Mesenchymal stem cell (in vitro differentiated cells and primary cell): ENCODE measurements at regions not wholly inside any gene's neighbourhood (a gene's known extent, or its start where the extent isn't known, plus 50 kb on each side); places are given as distances from the start of the nearest gene placed in this dataset.

ENCODE experiments used
- DNase-seq: peaks from one replicate; pipeline ENCODE4 v3.0.0-alpha.2; 2013
- H2AFZ ChIP-seq: one replicate; pipeline ENCODE4 v1.6.1; 2013; ENCODE audit warnings: low read depth, mild to moderate bottlenecking, control low read depth, inconsistent platforms, low read length, moderate library complexity
- H2AK5ac ChIP-seq: 2 replicates; pipeline ENCODE4 v1.6.1; 2013; ENCODE audit warnings: low read length, moderate library complexity, mild to moderate bottlenecking, inconsistent platforms; ENCODE audit not compliant: severe bottlenecking
- H2BK120ac ChIP-seq: one replicate; pipeline ENCODE4 v1.6.1; 2013; ENCODE audit warnings: low read depth, mild to moderate bottlenecking, inconsistent platforms, low read length, moderate library complexity
- H2BK12ac ChIP-seq, 2 experiments: one replicate each; pipeline ENCODE4 v1.6.1; 2013; ENCODE audit warnings: inconsistent platforms in 2 of 2, low read length in 2 of 2, mild to moderate bottlenecking in 2 of 2, moderate library complexity in 2 of 2, control low read depth in 1 of 2
- H2BK15ac ChIP-seq: one replicate; pipeline ENCODE4 v1.6.1; 2013; ENCODE audit warnings: mild to moderate bottlenecking, low read depth, inconsistent platforms; ENCODE audit not compliant: poor library complexity, severe bottlenecking
- H2BK5ac ChIP-seq: 2 replicates; pipeline ENCODE4 v1.6.1; 2013; ENCODE audit warnings: low read depth, mild to moderate bottlenecking, low read length, control low read depth, inconsistent platforms; ENCODE audit not compliant: poor library complexity, severe bottlenecking
- H3K14ac ChIP-seq, 2 experiments: one replicate each; pipeline ENCODE4 v1.6.1; 2013; ENCODE audit warnings: inconsistent platforms in 2 of 2, low read length in 2 of 2, control low read depth in 1 of 2, mild to moderate bottlenecking in 1 of 2, moderate library complexity in 1 of 2
- H3K18ac ChIP-seq, 2 experiments: one replicate each; pipeline ENCODE4 v1.6.1; 2013; ENCODE audit warnings: inconsistent platforms in 2 of 2, low read length in 2 of 2, control low read depth in 1 of 2, low read depth in 1 of 2, mild to moderate bottlenecking in 1 of 2
- H3K23ac ChIP-seq, 2 experiments: one replicate each; pipeline ENCODE4 v1.6.1; 2013; ENCODE audit warnings: inconsistent platforms in 2 of 2, low read length in 2 of 2, mild to moderate bottlenecking in 2 of 2, moderate library complexity in 2 of 2, control low read depth in 1 of 2
- H3K27ac ChIP-seq: 2 replicates; pipeline ENCODE4 v1.5.1; 2013; ENCODE audit warnings: mild to moderate bottlenecking, moderate library complexity, low read length, control low read depth, inconsistent platforms; ENCODE audit not compliant: poor library complexity, severe bottlenecking
- H3K27me3 ChIP-seq, 2 experiments: 2 replicates each; pipeline versions ENCODE4 v1.6.1 to v1.7.0; 2013; ENCODE audit warnings: low read length in 2 of 2, mild to moderate bottlenecking in 2 of 2, moderate library complexity in 2 of 2, control low read depth in 1 of 2, inconsistent platforms in 1 of 2; ENCODE audit not compliant: control insufficient read depth in 1 of 2, insufficient read depth in 1 of 2
- H3K36me3 ChIP-seq, 2 experiments: 2 replicates each; pipeline versions ENCODE4 v1.6.1 to v1.7.0; 2013; ENCODE audit warnings: low read length in 2 of 2, control low read depth in 1 of 2, inconsistent platforms in 1 of 2, low read depth in 1 of 2, mild to moderate bottlenecking in 1 of 2; ENCODE audit not compliant: insufficient read depth in 2 of 2, control insufficient read depth in 1 of 2
- H3K4ac ChIP-seq, 2 experiments: one replicate each; pipeline ENCODE4 v1.6.1; 2013; ENCODE audit warnings: inconsistent platforms in 2 of 2, low read length in 2 of 2, mild to moderate bottlenecking in 2 of 2, moderate library complexity in 2 of 2, control low read depth in 1 of 2, low read depth in 1 of 2
- H3K4me1 ChIP-seq: 2 replicates; pipeline ENCODE4 v1.6.1; 2013; ENCODE audit warnings: low read depth, low read length, control low read depth; ENCODE audit not compliant: control insufficient read depth, insufficient read depth
- H3K4me2 ChIP-seq: 2 replicates; pipeline ENCODE4 v1.6.1; 2013; ENCODE audit warnings: low read length, mild to moderate bottlenecking, inconsistent platforms; ENCODE audit not compliant: poor library complexity, severe bottlenecking
- H3K4me3 ChIP-seq, 2 experiments: 2 replicates each; pipeline versions ENCODE4 v1.5.1 to v1.7.0; 2013; ENCODE audit warnings: low read length in 2 of 2, mild to moderate bottlenecking in 2 of 2, control low read depth in 1 of 2, low read depth in 1 of 2; ENCODE audit not compliant: insufficient read depth in 1 of 2
- H3K79me1 ChIP-seq: replicated peaks from 2 replicates; pipeline ENCODE4 v1.6.1; 2013; ENCODE audit warnings: mild to moderate bottlenecking, control low read depth, low read length, inconsistent platforms; ENCODE audit not compliant: poor library complexity, severe bottlenecking
- H3K9ac ChIP-seq: 2 replicates; pipeline ENCODE4 v1.7.0; 2013; ENCODE audit warnings: mild to moderate bottlenecking, low read length, moderate library complexity
- H3K9me3 ChIP-seq: 2 replicates; pipeline ENCODE4 v1.7.0; 2013; ENCODE audit warnings: mild to moderate bottlenecking, low read length; ENCODE audit not compliant: control insufficient read depth
- H4K8ac ChIP-seq: one replicate; pipeline ENCODE4 v1.6.1; 2013; ENCODE audit warnings: inconsistent platforms, mild to moderate bottlenecking, low read length, moderate library complexity
- H4K91ac ChIP-seq: one replicate; pipeline ENCODE4 v1.6.1; 2013; ENCODE audit warnings: mild to moderate bottlenecking, low read length, inconsistent platforms
- WGBS: methylation state at CpG from one replicate; pipeline ENCODE4 v1.1.7; 2013; ENCODE audit warnings: mixed read lengths; 5-methylcytosine and 5-hydroxymethylcytosine counted together

GRCh38 chr11:15565880-15566279 lies 451.2 kb downstream of the INSC start:
- H3K23ac ChIP-seq, result no peak overlapping the region
- H2BK15ac ChIP-seq, result no peak overlapping the region
- H3K79me1 ChIP-seq, result no peaks in the 10 kb centered on the region
- H3K4me1 ChIP-seq, result no peaks in the 10 kb centered on the region
- H2BK5ac ChIP-seq, result no peak overlapping the region
- 94% methylated on average over 7 of the region's 8 CpGs for WGBS
- H3K36me3 ChIP-seq, result no peaks in the 10 kb centered on the region
- H3K14ac ChIP-seq, result no peak overlapping the region
- H3K9ac ChIP-seq, result no peak overlapping the region
- H4K8ac ChIP-seq, result no peak overlapping the region
- no peaks in the 10 kb centered on the region for H3K27me3 ChIP-seq
- no peak for DNase-seq
- H3K18ac ChIP-seq, result no peak overlapping the region
- H2AK5ac ChIP-seq, result no peak overlapping the region
- H3K27ac ChIP-seq, result no peak overlapping the region
- H3K4me3 ChIP-seq, result no peak overlapping the region
- no peak overlapping the region for H3K4me2 ChIP-seq
- H2AFZ ChIP-seq, result no peak overlapping the region
- no peak overlapping the region for H2BK12ac ChIP-seq
- no peak overlapping the region for H3K4ac ChIP-seq
- no peak overlapping the region for H4K91ac ChIP-seq
- H2BK120ac ChIP-seq, result no peak overlapping the region
- H3K9me3 ChIP-seq, result peaks cover 6% of the 10 kb centered on the region

- WGBS, result 96% methylated on average over 8 of the region's 8 CpGs
- DNase-seq, result no peak
- Histone ChIP-seq H3K4me3 (no peak overlapping the region), H3K23ac (no peak overlapping the region), H2BK5ac (no peak overlapping the region), H3K18ac (no peak overlapping the region), H2BK15ac (no peak overlapping the region), H3K4me2 (no peak overlapping the region), H3K4me1 (no peaks in the 10 kb centered on the region), H3K27ac (no peak overlapping the region), H4K8ac (no peak overlapping the region), H3K79me1 (no peaks in the 10 kb centered on the region), H3K9ac (no peak overlapping the region), H2BK12ac (peak overlapping the region in 1 of 2 experiments; percentile 9), H3K4ac (no peak overlapping the region), H2AFZ (no peak overlapping the region), H2AK5ac (no peak overlapping the region), H3K36me3 (no peaks in the 10 kb centered on the region), H2BK120ac (no peak overlapping the region), H4K91ac (no peak overlapping the region), H3K14ac (no peak overlapping the region), H3K9me3 (peaks cover 6% of the 10 kb centered on the region), H3K27me3 (no peaks in the 10 kb centered on the region)
Observed at GRCh38 chr11:15568440-15568839, 453.7 kb downstream of the INSC start.

DNA sequence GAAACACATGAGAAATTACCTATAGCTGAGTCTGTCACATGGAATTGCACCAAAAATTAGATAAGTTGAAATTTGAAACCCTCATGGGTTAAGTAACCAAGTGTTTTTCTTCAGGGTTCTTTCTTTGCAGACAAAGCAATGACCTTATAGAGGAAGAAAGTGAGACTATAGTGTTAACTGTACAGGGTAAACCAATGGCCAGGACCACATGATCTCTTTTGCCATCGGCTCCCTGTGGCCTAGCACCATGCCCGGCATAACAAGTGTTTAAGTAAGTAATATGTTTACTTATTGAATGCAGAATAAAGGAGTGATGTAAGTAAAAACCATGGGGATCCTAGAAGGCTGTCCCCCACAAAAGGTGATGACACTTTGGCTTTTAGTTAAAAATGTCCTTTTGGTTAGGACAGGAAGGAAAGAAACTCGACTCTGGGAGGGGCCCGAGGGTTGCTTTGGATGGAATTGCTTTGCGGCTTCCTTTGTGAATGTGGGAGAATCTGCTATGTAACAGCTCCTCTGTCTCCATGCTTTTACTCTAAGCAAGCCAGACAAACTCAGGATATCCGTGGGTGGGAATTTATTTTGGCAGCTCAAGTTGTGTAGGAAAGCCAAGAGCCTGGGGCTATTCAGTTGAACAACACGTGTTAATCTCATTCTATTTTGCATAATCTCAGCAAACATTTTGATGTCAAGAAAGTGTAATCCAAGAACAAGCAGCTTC lies 454.7 kb downstream of the INSC start:
- Histone ChIP-seq H2BK120ac (no peak overlapping the region), H3K9ac (no peak overlapping the region), H2AFZ (no peak overlapping the region), H3K27me3 (peaks cover 0 to 1% of the 10 kb centered on the region in 2 experiments), H3K36me3 (no peaks in the 10 kb centered on the region), H3K4ac (no peak overlapping the region), H3K18ac (no peak overlapping the region), H3K23ac (no peak overlapping the region), H4K91ac (no peak overlapping the region), H2BK12ac (no peak overlapping the region), H3K14ac (no peak overlapping the region), H3K79me1 (no peaks in the 10 kb centered on the region), H3K4me1 (no peaks in the 10 kb centered on the region), H2AK5ac (no peak overlapping the region), H3K4me3 (no peak overlapping the region), H3K27ac (no peak overlapping the region), H3K9me3 (no peaks in the 10 kb centered on the region), H3K4me2 (no peak overlapping the region), H4K8ac (no peak overlapping the region), H2BK5ac (no peak overlapping the region), H2BK15ac (no peak overlapping the region)
- WGBS, result 65% methylated on average over 5 of the region's 7 CpGs
- DNase-seq, result no peak

DNA sequence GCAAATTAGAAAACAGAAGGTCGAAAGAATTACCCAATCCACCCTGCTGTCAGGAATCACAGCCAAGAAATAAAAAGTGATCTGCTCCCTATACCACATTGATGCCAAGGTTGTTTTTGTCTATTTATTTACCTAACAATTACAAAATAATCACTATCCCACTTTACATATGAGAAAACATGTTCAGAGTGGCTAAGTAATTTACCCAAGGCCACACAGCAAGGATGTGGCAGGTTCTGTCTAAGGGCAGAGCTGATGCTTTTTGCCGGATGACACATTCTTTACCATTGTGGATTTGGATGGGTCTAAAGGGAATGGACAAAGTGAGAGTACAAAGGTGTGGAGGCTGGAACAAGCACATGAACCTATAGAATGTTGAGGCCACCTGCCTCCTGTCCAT lies 460.7 kb downstream of the INSC start:
- Histone ChIP-seq H3K4me1 (no peaks in the 10 kb centered on the region), H2BK5ac (no peak overlapping the region), H2BK15ac (no peak overlapping the region), H3K9me3 (no peaks in the 10 kb centered on the region), H2BK120ac (no peak overlapping the region), H3K9ac (no peak overlapping the region), H4K91ac (no peak overlapping the region), H3K14ac (no peak overlapping the region), H2BK12ac (no peak overlapping the region), H3K36me3 (no peaks in the 10 kb centered on the region), H3K79me1 (no peaks in the 10 kb centered on the region), H3K4ac (no peak overlapping the region), H3K27ac (no peak overlapping the region), H3K4me3 (no peak overlapping the region), H4K8ac (no peak overlapping the region), H3K23ac (no peak overlapping the region), H3K18ac (no peak overlapping the region), H2AK5ac (no peak overlapping the region), H3K4me2 (no peak overlapping the region), H2AFZ (no peak overlapping the region), H3K27me3 (peaks cover 0 to 7% of the 10 kb centered on the region in 2 experiments)
- 90% methylated on average over 2 of the region's 2 CpGs for WGBS
- no peak for DNase-seq
